HG02763 (cell line): ENCODE measurements at regions not wholly inside any gene's neighbourhood (a gene's known extent, or its start where the extent isn't known, plus 50 kb on each side); places are given as distances from the start of the nearest gene placed in this dataset.

Source experiments
- ATAC-seq: cut with Tn5 transposase; IDR thresholded peaks from one replicate; pipeline ENCODE4 v1.9.1; 2021; ENCODE audit warnings: mild to moderate bottlenecking, moderate library complexity; ENCODE audit not compliant: unreplicated experiment

DNA sequence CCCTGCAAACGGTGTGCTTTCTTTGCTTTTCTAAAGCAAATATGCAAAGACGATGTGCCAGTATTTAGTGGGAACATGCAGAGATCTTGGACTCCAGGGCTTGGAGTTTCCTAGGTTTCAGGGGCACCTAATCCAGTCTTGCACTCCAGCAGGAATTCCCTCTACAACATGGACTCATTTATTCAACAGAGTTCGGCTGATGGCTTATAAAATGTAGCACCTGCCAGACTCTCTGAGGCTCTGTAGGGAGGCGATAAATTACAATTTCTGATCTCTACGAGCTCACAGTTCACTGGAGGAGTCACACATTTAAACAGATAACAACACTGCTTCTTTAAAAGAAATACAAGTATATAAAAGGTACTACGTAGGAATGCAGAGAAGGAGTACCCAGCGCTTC, 143.7 kb downstream of the FGF9 start:
- ATAC-seq, result no peak

DNA sequence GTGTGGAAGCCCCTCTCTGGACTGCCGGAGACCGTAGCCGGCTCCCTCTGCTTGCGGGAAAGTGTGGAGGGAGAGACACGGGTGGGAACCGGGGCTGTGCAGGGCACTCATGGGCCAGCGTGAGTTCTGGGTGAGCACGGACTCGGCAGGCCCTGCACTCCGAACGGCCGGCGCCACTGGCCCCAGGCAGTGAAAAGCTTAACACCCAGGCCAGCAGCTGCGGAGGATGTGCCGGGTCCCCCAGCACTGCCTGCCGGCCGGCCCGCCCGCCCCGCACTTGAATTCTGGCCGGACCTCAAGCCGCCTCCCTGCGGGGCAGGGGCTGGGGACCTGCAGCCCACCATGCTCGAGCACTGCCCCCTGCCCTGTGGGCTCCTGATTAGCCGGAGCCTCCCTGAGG, 147.0 kb downstream of the FGF9 start:
- no peak for ATAC-seq

DNA sequence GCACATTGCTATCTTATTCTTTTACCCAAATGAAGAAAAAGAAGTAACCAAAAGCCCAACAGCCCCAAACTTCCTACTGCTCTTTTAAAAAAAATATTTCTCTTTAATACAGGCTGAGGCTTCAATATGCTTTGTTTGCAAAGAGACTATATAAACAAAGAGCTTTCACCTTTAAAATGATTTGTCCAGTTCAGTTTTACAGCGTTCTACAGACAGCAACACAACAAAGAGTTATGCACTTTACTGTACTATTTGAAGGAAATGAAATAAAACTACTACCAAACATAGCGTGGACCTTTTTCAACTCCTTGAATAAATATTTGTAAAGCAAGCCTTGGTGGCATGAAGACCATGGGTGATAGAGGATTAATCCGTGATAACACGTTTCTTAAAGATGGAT, 151.2 kb downstream of the FGF9 start:
- no peak for ATAC-seq

DNA sequence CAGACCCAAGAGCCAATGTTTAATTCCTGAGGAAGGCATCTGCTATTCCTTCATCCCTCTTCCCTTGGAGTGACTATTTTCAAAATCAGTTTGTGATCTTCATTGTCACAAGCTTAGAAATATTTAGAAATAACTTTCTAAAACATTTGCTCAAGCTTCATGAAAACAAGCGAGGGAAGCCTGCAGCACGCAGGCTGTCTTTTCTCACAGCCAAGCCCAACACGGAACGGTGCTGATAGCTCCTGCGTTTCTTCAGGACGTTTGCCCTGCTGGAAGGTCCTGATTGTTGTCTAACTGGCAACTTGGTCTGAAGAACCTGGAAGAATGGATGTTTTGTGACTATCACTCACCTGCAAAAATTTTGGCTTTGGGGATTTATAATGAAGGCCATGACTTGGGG, 152.5 kb downstream of the FGF9 start:
- no peak for ATAC-seq

DNA sequence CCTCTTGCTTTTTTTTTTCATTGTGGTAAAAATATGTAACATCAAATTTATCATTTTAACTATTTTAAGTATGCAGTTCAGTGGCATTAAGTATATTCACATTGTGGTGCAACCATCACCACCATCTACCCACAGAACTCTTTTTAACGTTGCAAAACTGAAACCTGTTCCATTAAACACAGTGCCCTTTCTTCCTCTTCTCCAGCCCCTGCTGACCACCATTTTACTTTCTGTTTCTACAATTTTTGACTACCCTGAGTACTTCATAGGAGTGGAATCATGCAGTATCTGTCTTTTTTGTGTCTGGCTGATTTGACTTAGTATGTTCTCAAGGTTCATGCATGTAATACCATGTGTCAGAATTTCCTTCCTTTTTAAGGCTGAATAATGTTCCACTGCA, 153.1 kb downstream of the FGF9 start:
- peak; percentile 50 for ATAC-seq

DNA sequence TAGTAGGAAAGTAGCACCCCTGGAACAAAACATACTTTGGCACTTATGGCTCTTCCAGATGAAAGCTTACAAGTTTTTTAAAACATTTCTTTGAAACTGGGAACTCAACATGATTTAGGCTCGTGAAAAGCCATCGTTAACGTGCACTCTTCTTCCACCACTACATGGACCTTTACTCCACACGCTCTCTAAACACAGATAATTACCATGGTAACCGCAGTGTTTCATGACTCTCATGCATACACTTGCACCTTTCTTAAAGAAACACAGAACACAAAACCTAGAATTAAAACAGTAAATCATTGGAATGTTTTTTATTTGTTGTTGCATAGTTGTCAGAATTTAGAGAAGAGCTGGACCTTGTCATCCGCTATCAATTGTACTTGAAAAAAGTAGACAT, 154.3 kb downstream of the FGF9 start:
- no peak for ATAC-seq

DNA sequence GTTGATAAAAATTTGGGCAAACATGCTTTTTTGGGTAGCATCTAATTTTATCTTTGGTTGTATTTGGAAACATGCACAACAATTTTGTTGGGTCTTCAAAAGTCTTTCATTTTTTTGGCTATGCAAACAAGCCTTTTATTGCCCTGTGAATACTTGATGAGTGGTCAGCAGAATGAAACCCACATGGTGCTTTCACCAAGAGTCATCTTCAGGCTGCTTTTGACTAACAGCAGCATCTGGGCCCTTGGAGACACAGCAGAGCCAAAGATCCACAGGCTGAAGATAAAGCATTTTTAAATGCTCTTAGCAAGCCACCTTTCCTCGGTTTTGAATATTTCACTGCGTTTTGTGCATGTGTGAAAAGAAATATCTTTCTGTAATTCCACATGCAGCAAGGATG, 154.9 kb downstream of the FGF9 start:
- no peak for ATAC-seq

DNA sequence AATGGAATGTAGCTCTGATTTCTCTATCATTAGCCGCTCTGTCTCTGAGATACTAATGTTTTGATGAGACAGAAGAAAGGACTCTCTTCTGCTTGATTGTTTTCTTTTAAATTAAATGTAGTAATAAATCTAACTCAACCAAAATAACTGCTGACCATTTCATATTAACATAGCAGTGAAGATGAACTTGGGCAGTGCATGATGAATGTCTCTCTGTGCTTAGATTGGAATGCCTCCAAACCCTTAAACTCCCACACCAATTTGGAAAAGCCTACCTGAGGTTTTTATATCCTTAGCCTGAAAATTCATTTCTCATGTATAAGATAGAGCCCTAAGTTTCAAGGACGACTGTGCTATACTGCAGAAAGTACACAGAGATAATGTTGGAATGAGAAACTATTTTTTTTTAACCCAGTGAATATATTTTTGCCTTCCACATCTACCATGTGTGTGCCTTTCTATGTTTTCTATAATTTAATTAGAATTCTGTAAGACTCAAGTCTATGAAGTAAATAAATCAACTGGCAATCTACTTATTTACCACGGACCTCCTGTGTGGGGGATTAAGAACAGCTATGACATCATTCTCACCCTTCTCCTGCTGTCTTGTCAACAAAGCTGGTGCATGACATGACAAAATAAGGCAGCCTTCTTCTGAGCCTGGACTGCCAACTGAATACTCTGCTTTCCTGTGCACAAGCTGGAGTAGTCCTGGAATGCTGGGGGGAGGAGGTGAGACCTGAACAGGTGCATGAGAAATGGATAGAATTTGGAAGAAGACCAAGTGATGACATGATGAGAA, 155.5 kb downstream of the FGF9 start:
- no peak for ATAC-seq

DNA sequence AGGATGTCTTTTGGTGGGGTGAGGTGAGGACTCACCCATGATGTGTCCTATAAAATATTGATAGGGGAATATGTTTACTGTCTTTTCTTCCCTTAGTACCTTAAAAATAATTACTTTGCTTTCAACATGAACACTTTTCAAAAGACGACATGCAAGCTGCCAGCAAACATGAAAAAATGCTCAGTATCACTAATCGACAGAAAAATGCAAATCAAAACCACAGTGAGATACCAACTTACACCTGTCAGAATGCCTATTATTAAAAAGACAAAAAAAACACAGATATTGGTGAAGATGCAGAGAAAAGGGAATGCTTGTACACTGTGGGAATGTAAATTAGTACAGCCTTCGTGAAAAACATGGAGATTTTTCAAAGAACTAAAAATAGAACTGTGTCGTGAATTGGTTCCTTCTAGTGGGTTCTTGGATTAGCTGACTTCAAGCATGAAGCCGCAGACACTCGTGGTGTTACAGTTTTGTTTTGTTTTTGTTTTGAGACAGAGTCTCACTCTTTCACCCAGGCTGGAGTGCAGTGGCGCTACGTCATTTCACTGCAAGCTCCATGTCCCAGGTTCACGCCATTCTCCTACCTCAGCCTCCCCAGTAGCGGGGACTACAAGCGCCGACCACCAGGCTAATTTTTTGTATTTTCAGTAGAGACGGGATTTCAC, 160.9 kb downstream of the FGF9 start:
- no peak for ATAC-seq

DNA sequence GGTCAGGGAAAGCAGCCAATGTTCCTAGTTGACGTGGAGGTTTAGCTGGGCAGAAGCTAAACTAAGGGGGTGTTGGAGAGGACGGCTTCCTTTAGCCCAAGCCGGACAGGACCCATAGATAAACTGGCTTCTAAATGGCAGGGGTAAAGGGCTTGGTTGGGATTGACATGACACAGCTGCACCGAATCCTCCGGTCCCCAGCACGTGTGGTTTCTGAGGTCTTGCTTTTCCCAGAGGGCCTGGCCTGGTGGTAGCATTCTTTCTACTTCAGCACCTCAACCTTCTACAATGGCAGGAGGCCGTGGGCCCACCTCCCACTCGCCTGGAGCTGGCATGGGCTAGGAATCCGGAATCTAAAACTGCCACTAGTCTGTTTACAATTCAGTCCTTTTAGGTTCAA, 163.0 kb downstream of the FGF9 start:
- ATAC-seq, result no peak

DNA sequence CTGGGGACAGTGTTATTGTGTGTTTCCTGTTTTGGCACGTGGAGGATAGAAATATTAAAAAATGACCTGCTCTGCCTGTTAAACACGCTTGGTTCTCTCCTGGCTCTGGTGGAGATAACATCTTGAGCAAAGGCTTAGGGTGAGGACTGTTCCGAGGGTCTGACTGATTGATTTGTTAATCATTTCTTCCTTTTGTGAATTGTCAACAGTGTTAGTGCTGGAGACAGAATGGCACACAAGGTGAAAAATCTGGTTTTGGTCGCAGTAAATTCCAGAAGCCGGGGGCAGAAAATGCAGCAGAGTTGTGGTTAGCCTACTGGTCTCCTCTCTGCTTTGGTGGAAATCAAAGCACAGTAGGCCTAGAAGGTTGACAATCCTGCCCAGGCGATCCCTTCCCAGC, 163.6 kb downstream of the FGF9 start:
- no peak for ATAC-seq

DNA sequence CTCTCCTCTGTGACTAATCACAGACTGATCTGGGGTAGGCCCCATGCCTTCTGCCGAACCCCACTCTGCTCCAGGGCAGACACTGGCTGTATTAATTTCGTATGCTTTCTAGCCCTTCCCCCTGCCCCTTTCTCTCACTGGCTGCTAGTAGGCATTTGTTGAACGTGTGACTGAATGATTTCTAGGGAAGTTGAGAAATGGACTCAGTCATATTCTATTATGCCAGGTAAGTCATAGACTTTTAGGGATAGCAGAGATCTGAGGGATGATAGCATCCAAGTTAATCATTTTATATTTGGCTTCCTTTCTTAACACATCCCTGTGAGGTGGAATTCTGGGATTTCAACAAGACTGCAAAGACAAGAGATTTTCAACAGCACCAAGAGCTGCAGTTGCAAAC, 166.4 kb downstream of the FGF9 start:
- ATAC-seq, result no peak

DNA sequence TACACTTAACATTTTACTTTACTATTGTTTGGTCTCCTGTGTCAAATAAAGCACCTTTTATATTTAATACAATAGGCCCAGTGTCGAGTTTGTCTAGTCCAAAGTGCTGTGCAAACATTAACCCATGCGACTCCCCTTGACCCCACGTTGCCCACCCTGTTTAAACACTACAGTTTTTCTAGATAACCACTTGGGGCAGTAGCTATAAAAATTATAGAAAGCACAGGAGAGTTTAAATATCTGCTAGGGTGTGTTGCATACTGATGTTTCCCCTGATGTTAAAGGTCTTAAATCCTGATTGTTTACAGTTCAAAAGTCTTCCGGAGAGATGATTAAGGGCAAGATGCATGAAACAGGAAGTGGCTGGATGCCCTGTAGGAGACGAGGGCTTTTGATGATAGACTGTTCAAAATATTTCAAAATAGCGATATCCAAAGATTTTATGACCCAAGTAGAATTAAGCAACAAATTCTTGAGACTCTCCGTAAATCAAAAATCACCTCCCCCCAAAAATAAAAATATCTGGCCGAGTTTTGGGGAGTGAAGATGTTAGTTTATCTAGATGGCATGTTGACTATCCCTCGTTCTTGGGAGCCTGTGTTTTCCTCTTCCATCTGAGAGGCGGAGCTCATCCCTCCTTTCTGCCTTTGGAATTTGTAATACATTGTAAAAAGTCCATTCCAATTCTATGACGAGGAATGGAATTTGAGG, 167.1 kb downstream of the FGF9 start:
- no peak for ATAC-seq

DNA sequence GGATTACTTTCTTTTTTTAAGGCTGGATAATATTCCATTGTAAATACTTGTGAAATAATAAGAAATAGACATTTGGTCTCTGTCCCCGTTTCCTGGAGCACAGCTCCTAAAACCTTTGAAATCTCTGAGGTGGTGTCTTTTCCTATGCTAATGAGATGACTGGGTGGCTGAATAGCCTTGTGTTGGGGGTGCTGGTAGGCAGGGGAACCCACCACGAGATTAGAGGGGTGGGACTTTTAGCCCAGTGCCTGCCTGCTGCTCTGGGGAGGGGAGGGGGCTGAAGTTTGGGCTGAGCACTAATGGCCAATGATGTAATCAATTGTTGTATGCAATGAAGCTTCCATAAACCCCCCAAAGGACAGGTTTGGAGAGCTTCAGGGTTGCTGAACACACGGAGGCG, 175.7 kb downstream of the FGF9 start:
- no peak for ATAC-seq

DNA sequence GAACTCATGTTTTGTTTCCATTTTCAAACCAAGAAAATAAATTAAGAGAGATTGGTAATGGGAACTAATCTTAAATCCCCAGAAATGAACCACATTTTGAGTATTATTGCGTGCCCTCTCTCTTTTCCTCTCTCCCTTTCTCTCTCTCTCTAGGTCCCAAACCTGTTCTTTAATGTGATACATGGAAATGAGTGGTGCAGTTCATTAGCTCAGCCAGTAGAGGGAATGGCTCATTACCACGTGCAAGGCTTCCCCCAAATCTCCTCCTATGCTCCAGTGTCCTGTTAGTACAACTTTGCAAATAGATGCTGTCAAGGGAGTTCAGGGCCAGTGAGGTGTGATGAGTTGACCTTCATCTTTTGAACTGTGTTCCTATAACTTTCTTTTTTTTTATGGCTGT, 178.4 kb downstream of the FGF9 start:
- ATAC-seq, result peak; percentile 89

DNA sequence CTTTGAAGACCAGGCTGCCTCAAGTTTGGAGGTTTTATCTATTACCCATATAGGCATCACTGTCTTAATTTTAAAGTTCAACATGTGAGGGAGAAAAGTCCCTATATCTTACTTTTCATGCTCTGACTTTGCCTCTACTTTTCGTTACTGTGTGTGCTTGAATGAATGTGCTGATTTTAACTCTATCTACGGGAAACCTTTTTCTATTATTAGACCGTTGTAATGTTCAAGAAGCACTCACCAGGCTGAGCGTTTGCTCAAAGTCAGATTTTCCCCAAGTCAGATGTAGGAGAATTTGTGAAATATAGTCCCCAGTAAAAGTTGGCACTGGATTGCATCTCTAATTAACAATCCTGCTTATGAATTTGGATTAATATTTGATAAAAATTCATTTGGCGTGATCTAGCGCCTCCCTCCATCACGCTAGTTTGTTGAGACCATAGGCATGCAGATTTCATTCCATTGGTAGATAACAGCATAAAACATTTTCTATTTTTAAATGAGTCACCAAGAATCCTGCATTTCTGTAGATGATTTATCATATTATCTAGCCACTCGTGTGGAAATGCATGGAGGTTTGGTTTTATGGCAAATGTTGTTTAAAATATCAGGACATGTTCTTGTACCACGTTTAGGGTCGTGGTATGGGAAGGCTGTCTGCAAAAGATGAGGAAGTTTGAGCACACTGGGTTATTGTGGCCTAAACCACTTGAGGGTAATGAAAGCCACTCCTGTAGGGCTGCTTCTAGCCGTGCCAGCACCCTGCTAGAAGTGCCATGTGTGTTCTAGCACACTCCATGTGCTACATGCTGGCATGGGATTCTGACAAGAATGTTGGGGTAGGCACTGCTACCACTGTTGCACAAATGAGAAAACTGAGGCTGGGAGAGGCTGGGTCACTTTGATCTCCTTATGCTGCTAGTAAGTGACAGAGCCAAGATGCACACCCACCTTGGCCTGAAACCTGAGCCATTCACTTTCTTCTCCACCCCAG, 179.4 kb downstream of the FGF9 start:
- ATAC-seq, result no peak

DNA sequence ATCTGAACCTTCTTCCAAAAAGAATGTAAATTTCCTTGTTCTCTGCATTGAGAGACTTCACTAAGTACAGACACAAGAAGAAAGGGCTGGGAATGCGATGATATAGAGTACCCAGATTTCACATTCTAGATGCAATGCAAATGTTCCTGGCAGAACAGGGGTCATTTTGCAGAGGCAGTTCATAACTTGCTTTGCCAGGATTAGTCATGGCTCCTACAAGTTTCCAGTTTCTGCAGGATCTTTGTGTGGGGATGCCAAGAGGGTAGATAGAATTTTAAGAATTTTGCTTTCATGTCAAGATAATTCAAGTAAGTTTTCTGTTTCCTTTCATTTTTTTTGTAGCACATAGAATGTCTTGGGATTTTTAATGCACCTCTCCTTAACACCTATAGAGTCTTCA, 181.2 kb downstream of the FGF9 start:
- no peak for ATAC-seq

DNA sequence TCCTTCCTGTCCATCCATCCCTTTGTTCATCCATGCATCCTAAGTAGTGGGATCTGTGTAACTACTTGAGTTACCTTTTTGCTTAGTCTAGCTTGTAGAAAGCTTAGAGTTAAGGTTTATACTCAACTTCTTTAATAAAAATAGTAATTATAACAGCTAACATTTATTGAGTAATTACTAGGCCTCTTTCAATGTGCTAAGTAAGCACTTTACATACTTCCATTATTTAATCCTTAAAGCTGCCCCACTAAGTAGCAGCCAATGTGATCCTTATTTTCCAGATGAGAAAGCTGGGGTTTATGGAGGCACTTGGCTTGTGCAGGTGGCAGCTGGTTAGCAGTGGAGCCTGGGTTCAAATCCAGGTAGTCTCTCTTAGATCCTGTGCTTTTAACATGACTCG, 182.9 kb downstream of the FGF9 start:
- no peak for ATAC-seq

DNA sequence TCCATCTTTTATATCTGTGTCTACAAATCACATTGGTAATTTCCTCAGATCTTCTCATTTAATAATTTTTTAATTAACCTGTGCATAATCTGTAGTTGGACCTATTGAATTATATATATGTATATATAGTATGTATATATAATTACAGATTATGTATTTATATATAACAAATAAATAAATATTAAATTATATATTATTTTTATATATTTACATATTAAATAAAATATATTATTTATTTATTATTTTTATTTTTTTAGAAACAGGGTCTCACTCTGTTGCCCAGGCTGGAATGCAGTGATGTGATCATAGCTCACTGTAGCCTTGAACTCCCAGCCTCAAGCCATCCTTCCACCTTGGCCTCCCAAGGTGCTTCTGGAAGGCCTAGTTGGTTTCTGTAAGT, 197.9 kb downstream of the FGF9 start:
- no peak for ATAC-seq

DNA sequence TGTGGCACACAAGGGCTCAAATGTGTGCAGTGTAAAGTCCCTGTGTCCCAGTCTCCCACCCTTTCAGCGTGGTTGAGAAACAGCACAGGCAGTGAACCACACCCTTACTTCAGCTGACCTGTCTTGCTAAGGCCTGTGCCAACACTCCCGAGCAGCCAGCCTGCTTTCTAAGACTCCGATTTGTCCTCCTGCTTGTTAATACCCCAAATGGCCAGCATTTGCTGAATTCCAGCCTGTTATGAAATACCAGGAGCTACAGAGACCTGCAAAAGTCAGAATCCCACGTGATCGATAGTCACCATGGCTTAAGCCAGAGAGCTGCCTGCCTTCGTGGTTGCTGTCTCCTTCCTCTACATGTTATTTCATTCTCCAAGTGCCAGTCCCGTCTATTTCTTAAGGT, 200.5 kb downstream of the FGF9 start:
- no peak for ATAC-seq

DNA sequence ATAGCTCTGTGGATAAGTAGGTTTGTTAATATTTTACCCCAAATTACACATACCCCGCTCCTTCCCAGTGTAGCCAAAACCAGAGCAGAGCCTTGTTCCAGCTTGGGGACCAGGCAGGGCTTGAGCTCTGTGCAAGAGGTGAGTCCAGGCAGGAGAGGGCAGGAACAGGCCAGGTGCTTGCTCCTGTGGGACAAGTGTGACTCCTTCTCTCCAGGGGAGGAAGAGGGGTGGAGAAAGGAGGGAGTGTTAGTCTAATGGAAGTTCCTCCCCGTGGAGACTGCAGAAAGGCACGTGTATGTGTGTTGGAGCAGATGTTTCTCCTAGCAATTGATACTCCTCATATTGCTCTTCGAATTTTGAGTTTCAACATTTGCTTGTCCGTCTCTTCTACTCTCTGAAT, 201.0 kb downstream of the FGF9 start:
- no peak for ATAC-seq
